ENCODE measurements at regions not wholly inside any gene's neighbourhood (a gene's known extent, or its start where the extent isn't known, plus 50 kb on each side); places are given as distances from the start of the nearest gene placed in this dataset.
"Not testable (repeated sequence)": the region's sequence is repeated elsewhere in the genome, so short reads cannot be mapped to it uniquely, and the experiment has no call there.

- Mint-ChIP-seq H3K27me3 (ENCODE audit: low read depth) (no peaks in the 10 kb centered on the region), H3K9me3 (ENCODE audit: low read depth) (peaks cover 42% of the 10 kb centered on the region), H3K4me3 (ENCODE audit: unreplicated experiment) (no peak overlapping the region), H3K27ac (ENCODE audit: unreplicated experiment) (no peak overlapping the region), H3K4me1 (ENCODE audit: low read depth) (no peaks in the 10 kb centered on the region), H3K36me3 (ENCODE audit: low read depth) (no peaks in the 10 kb centered on the region)
- no peak for TF ChIP-seq CTCF (IDR thresholded peaks at IDR 0.05)
- no peak for DNase-seq (ENCODE audit: low spot score)
Measured at GRCh38 chrX:137792214-137792613, 226.3 kb downstream of the ZIC3 start.

GRCh38 chrX:137797926-137798325, 232.0 kb downstream of the ZIC3 start:
- not testable (repeated sequence) for DNase-seq (ENCODE audit: low spot score); H3K36me3 Mint-ChIP-seq (ENCODE audit: low read depth); H3K4me1 Mint-ChIP-seq (ENCODE audit: low read depth); H3K4me3 Mint-ChIP-seq (ENCODE audit: unreplicated experiment); H3K27me3 Mint-ChIP-seq (ENCODE audit: low read depth); H3K27ac Mint-ChIP-seq (ENCODE audit: unreplicated experiment)
- H3K9me3 Mint-ChIP-seq (ENCODE audit: low read depth): peaks cover 50% of the 10 kb centered on the region

GRCh38 chrX:137823257-137823656, 257.3 kb downstream of the ZIC3 start:
- H3K36me3 Mint-ChIP-seq (ENCODE audit: low read depth): no peaks in the 10 kb centered on the region

GRCh38 chrX:137847376-137847775, 281.4 kb downstream of the ZIC3 start:
- H3K4me1 Mint-ChIP-seq (ENCODE audit: low read depth): no peaks in the 10 kb centered on the region
- peaks cover 44% of the 10 kb centered on the region for H3K9me3 Mint-ChIP-seq (ENCODE audit: low read depth)
- H3K27me3 Mint-ChIP-seq (ENCODE audit: low read depth): no peaks in the 10 kb centered on the region
- H3K4me3 Mint-ChIP-seq (ENCODE audit: unreplicated experiment): no peak overlapping the region
- no peaks in the 10 kb centered on the region for H3K36me3 Mint-ChIP-seq (ENCODE audit: low read depth)
- TF ChIP-seq CTCF (IDR thresholded peaks at IDR 0.05): no peak
- no peak overlapping the region for H3K27ac Mint-ChIP-seq (ENCODE audit: unreplicated experiment)
- no peak for DNase-seq (ENCODE audit: low spot score)

More at GRCh38 chrX:137823257-137823656, 257.3 kb downstream of the ZIC3 start:
- peaks cover 23% of the 10 kb centered on the region for H3K9me3 Mint-ChIP-seq (ENCODE audit: low read depth)
- H3K4me3 Mint-ChIP-seq (ENCODE audit: unreplicated experiment): no peak overlapping the region
- no peak for DNase-seq (ENCODE audit: low spot score)
- no peak overlapping the region for H3K27ac Mint-ChIP-seq (ENCODE audit: unreplicated experiment)
- H3K4me1 Mint-ChIP-seq (ENCODE audit: low read depth): no peaks in the 10 kb centered on the region
- TF ChIP-seq CTCF (IDR thresholded peaks at IDR 0.05): no peak
- no peaks in the 10 kb centered on the region for H3K27me3 Mint-ChIP-seq (ENCODE audit: low read depth)

- Mint-ChIP-seq H3K27me3 (ENCODE audit: low read depth) (no peaks in the 10 kb centered on the region), H3K4me1 (ENCODE audit: low read depth) (no peaks in the 10 kb centered on the region), H3K9me3 (ENCODE audit: low read depth) (peaks cover 47% of the 10 kb centered on the region), H3K27ac (ENCODE audit: unreplicated experiment) (no peak overlapping the region), H3K36me3 (ENCODE audit: low read depth) (no peaks in the 10 kb centered on the region), H3K4me3 (ENCODE audit: unreplicated experiment) (no peak overlapping the region)
- DNase-seq (ENCODE audit: low spot score): no peak
- no peak for TF ChIP-seq CTCF (IDR thresholded peaks at IDR 0.05)
Measured at GRCh38 chrX:137848266-137848905, 282.5 kb downstream of the ZIC3 start.

GRCh38 chrX:137852502-137852901, 286.6 kb downstream of the ZIC3 start:
- DNase-seq (ENCODE audit: low spot score): no peak
- Mint-ChIP-seq H3K9me3 (ENCODE audit: low read depth) (peaks cover 47% of the 10 kb centered on the region), H3K4me1 (ENCODE audit: low read depth) (no peaks in the 10 kb centered on the region), H3K4me3 (ENCODE audit: unreplicated experiment) (no peak overlapping the region), H3K27me3 (ENCODE audit: low read depth) (no peaks in the 10 kb centered on the region), H3K27ac (ENCODE audit: unreplicated experiment) (no peak overlapping the region), H3K36me3 (ENCODE audit: low read depth) (no peaks in the 10 kb centered on the region)
- TF ChIP-seq CTCF (IDR thresholded peaks at IDR 0.05): no peak

Data from chondrocyte (in vitro differentiated cells).